ENCODE measurements at regions not wholly inside any gene's neighbourhood (a gene's known extent, or its start where the extent isn't known, plus 50 kb on each side); places are given as distances from the start of the nearest gene placed in this dataset.

- FAIRE-seq (no peak), ATAC-seq (no peak), DNase-seq (ENCODE audit: extremely low read depth in 1 of 4, low spot score in 3 of 4) (no peak)
- Histone ChIP-seq H3K4me2 (ENCODE audit: insufficient read depth, low read length) (no peak overlapping the region), H3K27ac (ENCODE audit: extremely low read depth, low read depth, low read length) (no peak overlapping the region), H3K36me3 (ENCODE audit: control insufficient read depth, insufficient read depth, low read length) (no peaks in the 10 kb centered on the region), H3K9ac (ENCODE audit: insufficient read depth in 1 of 2, low read depth in 2 of 2, low read length in 2 of 2) (no peak overlapping the region), H3K79me2 (ENCODE audit: control insufficient read depth, insufficient read depth, low read length) (no peaks in the 10 kb centered on the region), H2AFZ (ENCODE audit: low read depth, low read length) (no peak overlapping the region), H4K20me1 (replicated peaks; ENCODE audit: control insufficient read depth, insufficient read depth, low read length) (no peaks in the 10 kb centered on the region), H3K27me3 (ENCODE audit: control insufficient read depth in 2 of 2, insufficient read depth in 2 of 2, low read length in 2 of 2) (no peaks in the 10 kb centered on the region), H3K4me3 (no peak overlapping the region), H3K4me1 (replicated peaks in 1 of 2; ENCODE audit: control insufficient read depth in 2 of 2, insufficient read depth in 2 of 2, low read length in 2 of 2) (no peaks in the 10 kb centered on the region), H3K9me3 (replicated peaks; ENCODE audit: control insufficient read depth, insufficient read depth, low read depth, low read length) (no peaks in the 10 kb centered on the region), H3K9me1 (ENCODE audit: control insufficient read depth, insufficient read depth, low read length) (no peaks in the 10 kb centered on the region)
- intact Hi-C loops (cut with micrococcal nuclease): no loop called here
- TF ChIP-seq FOXJ3 (CRISPR knock-in tag; IDR thresholded peaks at IDR 0.05) (no peak), PBX2 (CRISPR knock-in tag; IDR thresholded peaks at IDR 0.05; ENCODE audit: low read depth) (no peak), PBX2 (tag; conservative IDR thresholded peaks at IDR 0.05; ENCODE audit: low read depth) (no peak), ZNF253 (CRISPR knock-in tag; conservative IDR thresholded peaks at IDR 0.05) (no peak), RHOXF2B (CRISPR knock-in tag; conservative IDR thresholded peaks at IDR 0.05) (no peak), POLR2AphosphoS2 (IDR thresholded peaks at IDR 0.05; ENCODE audit: low read length) (no peak), RBM17 (IDR thresholded peaks at IDR 0.05; ENCODE audit: borderline replicate concordance, low read depth, low read length) (no peak), RFX1 (IDR thresholded peaks at IDR 0.05) (no peak)
- 0% methylated on average over 2 of the region's 2 CpGs for WGBS (ENCODE audit: insufficient coverage, low coverage, missing lambda C conversion rate)
- ChIA-PET CTCF (ENCODE audit: low intra/inter-chr PET ratio) (no interaction called here), POLR2A (no interaction called here)
- in situ Hi-C loops (cut with MboI): no loop called here
- BruUV-seq (replicated peaks): no TSS peak
Observed at GRCh38 chr2:107466241-107466640, 360.5 kb upstream of the RGPD4 start.

Data from K562 (cell line).